ENCODE measurements at regions not wholly inside any gene's neighbourhood (a gene's known extent, or its start where the extent isn't known, plus 50 kb on each side); places are given as distances from the start of the nearest gene placed in this dataset.

- no peak for DNase-seq (ENCODE audit: low read depth, low spot score)
- TF ChIP-seq CTCF (conservative IDR thresholded peaks at IDR 0.05): no peak
These were observed 61.9 kb upstream of the MEGF10 start for GRCh38 chr5:127228540-127229184.

GRCh38 chr5:127229185-127229889 is 61.3 kb upstream of the MEGF10 start:
- DNase-seq (ENCODE audit: low read depth, low spot score): peak; percentile 20
- peak; percentile 40 for TF ChIP-seq CTCF (conservative IDR thresholded peaks at IDR 0.05)
- Mint-ChIP-seq H3K4me1 (peaks cover 8% of the 10 kb centered on the region), H3K27ac (ENCODE audit: unreplicated experiment) (no peak overlapping the region), H3K4me3 (peak overlapping the region; percentile 56), H3K36me3 (ENCODE audit: low read depth) (no peaks in the 10 kb centered on the region), H3K9me3 (no peaks in the 10 kb centered on the region), H3K27me3 (ENCODE audit: low read depth) (peaks cover 19% of the 10 kb centered on the region)

More at GRCh38 chr5:127228540-127229184, 61.9 kb upstream of the MEGF10 start:
- peaks cover 11% of the 10 kb centered on the region for H3K4me1 Mint-ChIP-seq
- H3K36me3 Mint-ChIP-seq (ENCODE audit: low read depth): no peaks in the 10 kb centered on the region
- peak overlapping the region; percentile 56 for H3K4me3 Mint-ChIP-seq
- no peaks in the 10 kb centered on the region for H3K9me3 Mint-ChIP-seq
- H3K27ac Mint-ChIP-seq (ENCODE audit: unreplicated experiment): no peak overlapping the region
- peaks cover 19% of the 10 kb centered on the region for H3K27me3 Mint-ChIP-seq (ENCODE audit: low read depth)

GRCh38 chr5:127231118-127231517 is 59.5 kb upstream of the MEGF10 start:
- no peak overlapping the region for H3K27ac Mint-ChIP-seq (ENCODE audit: unreplicated experiment)
- H3K4me3 Mint-ChIP-seq: peak overlapping the region; percentile 14
- no peaks in the 10 kb centered on the region for H3K9me3 Mint-ChIP-seq
- peaks cover 5% of the 10 kb centered on the region for H3K4me1 Mint-ChIP-seq
- H3K36me3 Mint-ChIP-seq (ENCODE audit: low read depth): no peaks in the 10 kb centered on the region
- DNase-seq (ENCODE audit: low read depth, low spot score): no peak
- peaks cover 19% of the 10 kb centered on the region for H3K27me3 Mint-ChIP-seq (ENCODE audit: low read depth)
- no peak for TF ChIP-seq CTCF (conservative IDR thresholded peaks at IDR 0.05)

- Mint-ChIP-seq H3K27me3 (ENCODE audit: low read depth) (peaks cover 15% of the 10 kb centered on the region), H3K4me1 (peaks cover 4% of the 10 kb centered on the region), H3K9me3 (peaks cover under 1% of the 10 kb centered on the region), H3K4me3 (no peak overlapping the region), H3K36me3 (ENCODE audit: low read depth) (no peaks in the 10 kb centered on the region), H3K27ac (ENCODE audit: unreplicated experiment) (no peak overlapping the region)
- no peak for TF ChIP-seq CTCF (conservative IDR thresholded peaks at IDR 0.05)
- no peak for DNase-seq (ENCODE audit: low read depth, low spot score)
These were observed 57.0 kb upstream of the MEGF10 start for GRCh38 chr5:127233590-127233989.

- TF ChIP-seq CTCF (conservative IDR thresholded peaks at IDR 0.05): no peak
- no peak overlapping the region for H3K4me3 Mint-ChIP-seq
- DNase-seq (ENCODE audit: low read depth, low spot score): no peak
- peaks cover 2% of the 10 kb centered on the region for H3K9me3 Mint-ChIP-seq
- peaks cover 7% of the 10 kb centered on the region for H3K27me3 Mint-ChIP-seq (ENCODE audit: low read depth)
- H3K4me1 Mint-ChIP-seq: no peaks in the 10 kb centered on the region
- H3K36me3 Mint-ChIP-seq (ENCODE audit: low read depth): no peaks in the 10 kb centered on the region
- H3K27ac Mint-ChIP-seq (ENCODE audit: unreplicated experiment): no peak overlapping the region
These were observed 55.5 kb upstream of the MEGF10 start for GRCh38 chr5:127235136-127235535.
